Vagina (tissue), 2 donors: ENCODE measurements at regions not wholly inside any gene's neighbourhood (a gene's known extent, or its start where the extent isn't known, plus 50 kb on each side); places are given as distances from the start of the nearest gene placed in this dataset.

Experiments used
- CTCF ChIP-seq, 3 experiments: fragments of 450-650 bp in 2 of 3; fragments of 200-600 bp in 1 of 3; sonication (generic) in 1 of 3; IDR thresholded peaks; one replicate each; pipeline ENCODE4 v1.5.1; 2017 to 2019; ENCODE audit warnings: antibody characterized with exemption in 3 of 3, mild to moderate bottlenecking in 2 of 3, moderate library complexity in 2 of 3
- POLR2A ChIP-seq, 2 donors: fragments of 450-650 bp; IDR thresholded peaks; one replicate each; pipeline ENCODE4 v1.6.1; 2017; ENCODE audit warnings: antibody characterized with exemption in 2 of 2, mild to moderate bottlenecking in 2 of 2, moderate library complexity in 2 of 2
- POLR2AphosphoS5 ChIP-seq, 2 donors: sonication (generic); formaldehyde crosslinking; IDR thresholded peaks; one replicate each; pipeline ENCODE4 v1.9.0; 2017; ENCODE audit warnings: antibody characterized with exemption in 2 of 2, mild to moderate bottlenecking in 2 of 2, low read depth in 1 of 2; ENCODE audit not compliant: insufficient read depth in 1 of 2

GRCh38 chr15:93986400-93986984, 244.9 kb upstream of the MCTP2 start:
- no peak for TF ChIP-seq CTCF (IDR thresholded peaks at IDR 0.05)
- no peak for TF ChIP-seq POLR2A (IDR thresholded peaks at IDR 0.05)
- no peak for TF ChIP-seq POLR2AphosphoS5 (IDR thresholded peaks at IDR 0.05; ENCODE audit: insufficient read depth in 1 of 2, low read depth in 1 of 2)
